ENCODE measurements at regions not wholly inside any gene's neighbourhood (a gene's known extent, or its start where the extent isn't known, plus 50 kb on each side); places are given as distances from the start of the nearest gene placed in this dataset.

- TF ChIP-seq CTCF (IDR thresholded peaks at IDR 0.05) (no peak), POLR2A (IDR thresholded peaks at IDR 0.05; ENCODE audit: low read length) (no peak), RFX5 (IDR thresholded peaks at IDR 0.05) (no peak), TFCP2L1 (CRISPR knock-in tag; IDR thresholded peaks at IDR 0.05) (no peak)
Measured at GRCh38 chr19:28508666-28509065, 704.3 kb downstream of the UQCRFS1 start.

Data from A549 (cell line).